A673 (cell line): ENCODE measurements at regions not wholly inside any gene's neighbourhood (a gene's known extent, or its start where the extent isn't known, plus 50 kb on each side); places are given as distances from the start of the nearest gene placed in this dataset.

Experiments
- EZH2 ChIP-seq: fragments of 200-600 bp; sonication (generic); IDR thresholded peaks from 2 replicates; pipeline ENCODE4 v1.6.1; 2017; ENCODE audit warnings: borderline replicate concordance, low read depth, mild to moderate bottlenecking, mixed read lengths, antibody characterized with exemption, low read length; ENCODE audit not compliant: poor library complexity, severe bottlenecking
- TF ChIP-seq, protein P1 (sequence below): fragments of 300-800, 200-600 bp; sonication (generic); conservative IDR thresholded peaks from 2 replicates; pipeline ENCODE4 v1.5.1; 2017; ENCODE audit warnings: low read depth, mild to moderate bottlenecking, antibody characterized with exemption, low read length, moderate library complexity, mixed read lengths

DNA sequence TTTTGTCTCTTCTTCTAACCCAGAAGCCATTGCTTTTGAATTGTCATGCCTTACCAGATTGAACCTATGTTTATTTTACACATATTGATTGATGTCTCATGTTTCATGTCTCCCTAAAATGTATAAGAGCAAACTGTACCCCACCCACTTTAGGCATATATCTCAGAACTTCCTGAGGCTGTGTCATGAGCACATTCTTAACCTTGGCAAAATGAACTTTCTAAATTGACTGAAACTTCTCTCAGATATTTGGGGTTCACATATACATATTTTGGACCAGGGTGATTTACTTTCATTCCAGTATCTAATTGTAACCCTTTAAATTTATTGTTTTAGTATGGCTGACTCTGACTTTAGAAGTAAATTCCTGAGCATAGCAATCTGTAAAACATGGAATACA, 723.9 kb upstream of the PCDH20 start:
- TF ChIP-seq, protein P1, sequence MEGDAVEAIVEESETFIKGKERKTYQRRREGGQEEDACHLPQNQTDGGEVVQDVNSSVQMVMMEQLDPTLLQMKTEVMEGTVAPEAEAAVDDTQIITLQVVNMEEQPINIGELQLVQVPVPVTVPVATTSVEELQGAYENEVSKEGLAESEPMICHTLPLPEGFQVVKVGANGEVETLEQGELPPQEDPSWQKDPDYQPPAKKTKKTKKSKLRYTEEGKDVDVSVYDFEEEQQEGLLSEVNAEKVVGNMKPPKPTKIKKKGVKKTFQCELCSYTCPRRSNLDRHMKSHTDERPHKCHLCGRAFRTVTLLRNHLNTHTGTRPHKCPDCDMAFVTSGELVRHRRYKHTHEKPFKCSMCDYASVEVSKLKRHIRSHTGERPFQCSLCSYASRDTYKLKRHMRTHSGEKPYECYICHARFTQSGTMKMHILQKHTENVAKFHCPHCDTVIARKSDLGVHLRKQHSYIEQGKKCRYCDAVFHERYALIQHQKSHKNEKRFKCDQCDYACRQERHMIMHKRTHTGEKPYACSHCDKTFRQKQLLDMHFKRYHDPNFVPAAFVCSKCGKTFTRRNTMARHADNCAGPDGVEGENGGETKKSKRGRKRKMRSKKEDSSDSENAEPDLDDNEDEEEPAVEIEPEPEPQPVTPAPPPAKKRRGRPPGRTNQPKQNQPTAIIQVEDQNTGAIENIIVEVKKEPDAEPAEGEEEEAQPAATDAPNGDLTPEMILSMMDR, result no peak
- no peak for TF ChIP-seq EZH2
